Naive thymus-derived CD8-positive, alpha-beta T cell (primary cell): ENCODE measurements at regions not wholly inside any gene's neighbourhood (a gene's known extent, or its start where the extent isn't known, plus 50 kb on each side); places are given as distances from the start of the nearest gene placed in this dataset.

Experiments
- ATAC-seq, 2 donors: fragments of 150-1000 bp; cut with Tn5 transposase in 1 of 2; sonication (Bioruptor Pico), chemical (Tn5 transposase) in 1 of 2; 1 replicate in 1 of 2; 2 replicates in 1 of 2; pipeline ENCODE4 v1.10.0; 2021; ENCODE audit warnings: mild to moderate bottlenecking in 2 of 2, moderate library complexity in 2 of 2
- POLR2A ChIA-PET: fragments of 350-600 bp; sonication (Branson Sonifier 250); formaldehyde crosslinking; loops from one replicate; lab custom pipeline; 2021; ENCODE audit warnings: antibody characterized with exemption; lab: Charles Lee
- DNase-seq, 10 donors: peaks; one replicate each; pipeline versions ENCODE4 v3.0.0 to v3.0.0-alpha.2; 2020 to 2022
- H3K27ac Mint-ChIP-seq, 10 donors: one replicate each; pipeline ENCODE4 v1.8.0; 2020 to 2022; ENCODE audit warnings: mild to moderate bottlenecking in 10 of 10, mixed read lengths in 10 of 10, moderate library complexity in 4 of 10, inconsistent platforms in 1 of 10
- H3K27me3 Mint-ChIP-seq, 5 donors: one replicate each; pipeline ENCODE4 v1.8.0; 2021 to 2022; ENCODE audit warnings: mixed read lengths in 5 of 5
- H3K36me3 Mint-ChIP-seq, 3 donors: one replicate each; pipeline ENCODE4 v1.8.0; 2020 to 2022; ENCODE audit warnings: mixed read lengths in 3 of 3, mild to moderate bottlenecking in 2 of 3, inconsistent platforms in 1 of 3
- H3K4me1 Mint-ChIP-seq, 4 donors: one replicate each; pipeline ENCODE4 v1.8.0; 2021 to 2022; ENCODE audit warnings: mixed read lengths in 4 of 4
- H3K4me3 Mint-ChIP-seq, 10 donors: one replicate each; pipeline ENCODE4 v1.8.0; 2020 to 2022; ENCODE audit warnings: mild to moderate bottlenecking in 10 of 10, mixed read lengths in 10 of 10, moderate library complexity in 6 of 10, inconsistent platforms in 1 of 10
- H3K9me3 Mint-ChIP-seq, 9 donors: one replicate each; pipeline ENCODE4 v1.8.0; 2020 to 2022; ENCODE audit warnings: mixed read lengths in 9 of 9, mild to moderate bottlenecking in 3 of 9, inconsistent platforms in 1 of 9, moderate library complexity in 1 of 9

DNA sequence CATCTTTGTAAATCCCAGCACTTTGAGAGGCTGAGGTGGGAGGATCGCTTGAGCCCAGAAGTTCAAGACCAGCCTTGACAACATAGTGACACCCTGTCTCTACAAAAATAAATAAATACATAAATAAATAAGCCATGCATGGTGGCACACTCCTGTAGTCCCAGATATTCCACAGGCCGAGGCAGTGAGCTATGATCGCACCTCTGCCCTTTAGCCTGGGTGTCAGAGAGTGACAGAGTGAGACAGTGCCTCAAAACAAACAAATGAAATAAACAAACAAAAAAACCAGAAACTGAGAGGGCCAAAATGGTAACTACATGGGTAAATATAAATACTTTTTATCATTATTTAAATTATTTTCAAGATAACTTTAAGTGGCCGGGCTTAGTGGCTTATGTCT, 445.4 kb downstream of the ZIC1 start:
- Mint-ChIP-seq H3K27ac (no peak overlapping the region), H3K4me3 (no peak overlapping the region)

DNA sequence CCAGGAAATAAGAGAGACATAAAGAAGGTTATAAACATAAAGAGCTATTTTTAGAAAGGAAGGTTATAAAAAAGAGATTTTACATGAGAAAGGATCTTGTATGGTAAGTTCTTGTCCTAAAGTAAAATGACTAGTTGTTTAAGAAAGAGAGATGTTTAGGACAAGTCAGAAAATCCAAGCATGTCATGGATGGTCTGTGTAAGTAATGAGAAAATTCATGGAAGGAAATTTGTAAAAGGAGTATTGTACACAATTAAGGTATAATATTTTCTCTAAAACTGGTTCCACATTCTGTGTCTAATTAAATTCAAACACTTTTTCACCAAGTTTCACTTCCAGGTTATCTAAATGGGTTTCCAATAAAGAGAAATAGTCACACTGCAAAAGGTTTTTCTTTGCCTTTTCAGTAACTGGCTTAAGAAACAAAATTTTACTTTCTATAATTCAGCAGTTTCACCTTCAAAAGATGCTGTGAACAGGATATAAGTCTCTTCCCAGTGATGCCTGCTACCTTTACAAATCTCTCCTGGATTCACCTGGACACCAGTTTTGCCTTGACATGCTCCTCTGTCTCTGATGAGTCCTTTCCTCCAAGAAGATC, 455.7 kb downstream of the ZIC1 start:
- Mint-ChIP-seq H3K4me1 (no peaks in the 10 kb centered on the region), H3K4me3 (no peak overlapping the region), H3K9me3 (peaks cover 3 to 33% (median 11%) of the 10 kb centered on the region in 9 donors), H3K27me3 (no peaks in the 10 kb centered on the region), H3K36me3 (no peaks in the 10 kb centered on the region), H3K27ac (no peak overlapping the region)
- POLR2A ChIA-PET = no interaction called here
- DNase-seq (no peak), ATAC-seq (no peak)

More for the DNA sequence above, 445.4 kb downstream of the ZIC1 start:
- Mint-ChIP-seq H3K27me3 (no peaks in the 10 kb centered on the region), H3K9me3 (peaks cover 0 to 21% (median 7%) of the 10 kb centered on the region in 9 donors), H3K4me1 (no peaks in the 10 kb centered on the region), H3K36me3 (peaks cover 0 to 6% (median 0%) of the 10 kb centered on the region in 3 donors)
- ATAC-seq (no peak), DNase-seq (no peak)
- POLR2A ChIA-PET = no interaction called here

DNA sequence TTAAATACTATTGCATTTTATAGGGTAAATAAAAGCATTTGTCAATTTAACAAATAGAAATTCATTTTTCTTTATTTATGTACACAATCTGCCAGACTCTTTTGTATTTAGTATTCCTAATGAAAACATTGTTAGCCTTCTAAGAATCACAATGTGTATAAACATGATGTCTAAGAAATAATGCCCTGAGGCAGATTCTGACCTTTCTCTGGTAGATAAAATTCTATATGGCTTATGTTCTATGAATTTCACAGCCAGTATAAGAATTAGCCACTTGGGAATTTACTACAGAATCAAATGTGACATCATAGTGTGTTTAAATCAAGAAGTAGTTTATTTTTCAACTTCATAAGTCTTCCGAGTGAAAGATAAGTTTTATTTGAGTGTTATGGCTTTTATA, 457.4 kb downstream of the ZIC1 start:
- POLR2A ChIA-PET = no interaction called here

DNA sequence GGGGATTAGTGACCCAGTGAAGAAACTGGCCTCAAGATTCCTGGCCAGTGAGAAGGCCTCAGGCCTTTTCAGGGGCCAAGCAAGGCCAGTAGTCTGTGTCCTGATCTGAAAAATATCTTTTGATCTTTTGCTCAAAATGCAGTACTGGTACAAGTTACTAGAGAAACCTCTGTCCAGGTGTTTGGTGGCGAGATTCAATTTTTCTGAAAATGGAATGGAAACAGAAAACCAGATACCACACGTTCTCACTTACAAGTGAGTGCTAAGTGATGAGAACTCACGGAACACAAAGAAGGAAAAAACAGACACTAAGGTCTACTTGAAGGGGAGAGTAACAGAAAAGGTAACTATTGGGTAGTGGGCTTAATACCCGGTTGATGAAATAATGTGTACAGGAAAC, 463.4 kb downstream of the ZIC1 start:
- H3K4me1 Mint-ChIP-seq = no peaks in the 10 kb centered on the region
- H3K4me3 Mint-ChIP-seq = no peak overlapping the region
- peaks cover 0 to 28% (median 2%) of the 10 kb centered on the region in 9 donors for H3K9me3 Mint-ChIP-seq
- peaks cover 0 to 4% (median 0%) of the 10 kb centered on the region in 3 donors for H3K36me3 Mint-ChIP-seq
- H3K27me3 Mint-ChIP-seq = no peaks in the 10 kb centered on the region
- POLR2A ChIA-PET = no interaction called here
- no peak for ATAC-seq
- DNase-seq = no peak
- no peak overlapping the region for H3K27ac Mint-ChIP-seq

More for the DNA sequence above, 457.4 kb downstream of the ZIC1 start:
- Mint-ChIP-seq H3K9me3 (peaks cover 3 to 32% (median 10%) of the 10 kb centered on the region in 9 donors), H3K27ac (no peak overlapping the region), H3K4me3 (no peak overlapping the region), H3K27me3 (no peaks in the 10 kb centered on the region), H3K36me3 (no peaks in the 10 kb centered on the region), H3K4me1 (no peaks in the 10 kb centered on the region)
- DNase-seq = no peak
- ATAC-seq = no peak

DNA sequence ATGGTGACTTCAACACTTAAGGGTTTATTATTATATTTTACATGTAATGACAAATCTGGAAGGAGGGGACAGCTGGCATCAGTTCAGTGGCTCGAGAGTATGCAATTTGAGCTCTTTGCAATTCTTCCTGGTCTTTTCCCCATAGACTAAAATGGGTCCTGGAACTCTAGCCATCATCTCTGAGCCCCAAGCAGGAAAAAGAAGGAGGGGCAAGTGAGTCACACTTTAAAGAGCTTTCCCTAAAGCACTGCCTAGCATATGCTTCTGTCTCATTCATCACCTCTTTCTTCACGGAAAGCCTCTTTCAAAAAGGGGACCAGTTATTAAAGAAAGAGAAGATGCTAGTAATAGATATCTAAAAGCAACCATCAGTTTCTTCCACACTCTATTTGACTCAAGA, 466.3 kb downstream of the ZIC1 start:
- H3K4me1 Mint-ChIP-seq = no peaks in the 10 kb centered on the region
- no peak for ATAC-seq
- DNase-seq = no peak
- H3K27ac Mint-ChIP-seq = no peak overlapping the region
- no peaks in the 10 kb centered on the region for H3K27me3 Mint-ChIP-seq
- POLR2A ChIA-PET = no interaction called here
- H3K36me3 Mint-ChIP-seq = peaks cover 0 to 4% (median 0%) of the 10 kb centered on the region in 3 donors
- no peak overlapping the region for H3K4me3 Mint-ChIP-seq
- peaks cover 0 to 21% (median 9%) of the 10 kb centered on the region in 9 donors for H3K9me3 Mint-ChIP-seq

DNA sequence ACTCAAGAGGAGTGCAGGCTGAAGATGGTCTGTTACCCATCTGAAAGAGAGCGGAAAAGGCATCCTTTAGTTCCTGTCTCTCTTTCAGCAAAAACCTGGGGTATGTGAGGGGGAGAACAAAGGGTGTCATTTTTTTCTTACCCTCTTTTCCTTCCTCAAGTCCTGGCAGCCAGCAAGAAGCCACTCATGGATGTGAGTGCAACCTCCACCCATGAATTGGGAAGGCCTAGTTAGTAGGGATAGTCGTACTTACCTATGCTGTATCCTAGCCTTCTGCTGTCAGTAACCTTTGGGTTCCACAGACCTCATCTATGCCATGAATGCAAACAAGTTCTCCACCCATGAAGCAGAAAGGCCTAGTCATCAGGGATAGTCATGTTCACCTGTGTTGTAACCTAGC, 472.8 kb downstream of the ZIC1 start:
- Mint-ChIP-seq H3K9me3 (peaks cover 0 to 46% (median 18%) of the 10 kb centered on the region in 9 donors), H3K27me3 (no peaks in the 10 kb centered on the region), H3K4me3 (no peak overlapping the region), H3K36me3 (peaks cover 0 to 12% (median 0%) of the 10 kb centered on the region in 3 donors), H3K4me1 (no peaks in the 10 kb centered on the region), H3K27ac (no peak overlapping the region)
- no peak for DNase-seq
- POLR2A ChIA-PET = no interaction called here
- ATAC-seq = no peak

DNA sequence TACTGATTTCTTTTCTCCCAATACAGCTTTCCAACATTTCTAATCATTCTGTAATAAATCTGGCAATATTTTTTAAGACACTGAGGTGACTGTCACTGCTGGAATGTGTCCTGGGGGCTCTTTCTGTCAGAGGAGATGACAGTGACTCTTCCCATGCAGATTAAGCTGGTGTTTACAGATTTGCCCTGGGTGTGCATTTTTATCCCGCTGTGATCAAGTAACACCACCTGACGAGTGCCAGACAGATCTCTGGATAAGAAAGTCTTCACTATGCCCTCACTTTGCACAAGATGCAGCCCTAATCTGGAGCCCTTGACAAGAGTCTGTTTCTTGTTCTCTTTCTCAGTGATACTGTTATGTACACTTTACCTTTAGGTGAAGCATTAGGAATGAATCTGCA, 477.7 kb downstream of the ZIC1 start:
- peaks cover 0 to under 1% (median 0%) of the 10 kb centered on the region in 5 donors for H3K27me3 Mint-ChIP-seq
- H3K36me3 Mint-ChIP-seq = peaks cover 0 to 7% (median 0%) of the 10 kb centered on the region in 3 donors
- POLR2A ChIA-PET = no interaction called here
- H3K27ac Mint-ChIP-seq = no peak overlapping the region
- peaks cover under 1 to 30% (median 12%) of the 10 kb centered on the region in 9 donors for H3K9me3 Mint-ChIP-seq
- H3K4me1 Mint-ChIP-seq = no peaks in the 10 kb centered on the region
- no peak overlapping the region for H3K4me3 Mint-ChIP-seq
- no peak for ATAC-seq
- DNase-seq = no peak

DNA sequence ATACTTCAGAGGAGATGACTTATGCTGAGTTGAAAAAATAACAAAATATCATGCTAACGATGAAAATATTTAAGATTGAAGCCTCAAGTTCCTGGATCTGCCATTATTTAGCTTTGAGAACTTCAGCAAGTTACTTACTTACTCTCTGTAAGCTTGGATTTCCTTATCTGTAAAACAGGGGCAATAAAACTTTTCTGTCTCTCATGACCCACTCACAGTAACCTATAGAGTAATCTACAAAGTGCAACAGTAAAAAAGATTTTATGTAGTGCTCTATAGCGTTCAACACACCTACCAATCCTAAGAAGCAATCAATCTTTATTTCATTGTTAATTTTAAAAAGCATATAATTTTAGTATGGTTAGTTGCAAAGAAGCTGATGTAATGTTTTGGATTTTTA, 478.6 kb downstream of the ZIC1 start:
- no peak for DNase-seq
- ATAC-seq = no peak
- H3K4me3 Mint-ChIP-seq = no peak overlapping the region
- POLR2A ChIA-PET = no interaction called here
- H3K27ac Mint-ChIP-seq = no peak overlapping the region
- peaks cover 2 to 23% (median 10%) of the 10 kb centered on the region in 9 donors for H3K9me3 Mint-ChIP-seq
- H3K36me3 Mint-ChIP-seq = peaks cover 0 to 2% (median 0%) of the 10 kb centered on the region in 3 donors
- peaks cover 0 to 4% (median 0%) of the 10 kb centered on the region in 5 donors for H3K27me3 Mint-ChIP-seq
- no peaks in the 10 kb centered on the region for H3K4me1 Mint-ChIP-seq

DNA sequence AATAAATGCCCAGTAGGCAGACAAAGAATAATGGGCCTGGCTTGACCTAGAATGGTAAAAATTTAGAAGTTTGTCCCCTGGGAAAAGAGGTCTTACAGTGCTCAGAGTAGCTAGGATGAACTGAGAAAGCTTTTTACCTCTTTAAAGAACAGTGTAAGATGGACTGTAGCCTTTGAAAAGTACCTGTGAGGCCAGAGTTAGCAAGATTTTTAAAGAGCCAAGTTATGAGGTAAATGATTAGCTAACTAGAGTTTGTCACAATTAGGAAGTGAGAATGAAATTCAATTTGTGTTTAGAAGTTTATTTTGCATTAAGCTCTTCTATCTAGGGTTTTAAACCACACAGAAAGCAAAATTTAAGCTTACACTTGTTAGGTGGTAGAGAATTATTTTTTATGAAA, 480.9 kb downstream of the ZIC1 start:
- Mint-ChIP-seq H3K27me3 (peaks cover 0 to 4% (median 0%) of the 10 kb centered on the region in 5 donors), H3K27ac (no peak overlapping the region), H3K36me3 (no peaks in the 10 kb centered on the region), H3K9me3 (peaks cover under 1 to 17% (median 5%) of the 10 kb centered on the region in 9 donors), H3K4me1 (no peaks in the 10 kb centered on the region), H3K4me3 (no peak overlapping the region)
- POLR2A ChIA-PET = no interaction called here
- no peak for DNase-seq
- no peak for ATAC-seq

DNA sequence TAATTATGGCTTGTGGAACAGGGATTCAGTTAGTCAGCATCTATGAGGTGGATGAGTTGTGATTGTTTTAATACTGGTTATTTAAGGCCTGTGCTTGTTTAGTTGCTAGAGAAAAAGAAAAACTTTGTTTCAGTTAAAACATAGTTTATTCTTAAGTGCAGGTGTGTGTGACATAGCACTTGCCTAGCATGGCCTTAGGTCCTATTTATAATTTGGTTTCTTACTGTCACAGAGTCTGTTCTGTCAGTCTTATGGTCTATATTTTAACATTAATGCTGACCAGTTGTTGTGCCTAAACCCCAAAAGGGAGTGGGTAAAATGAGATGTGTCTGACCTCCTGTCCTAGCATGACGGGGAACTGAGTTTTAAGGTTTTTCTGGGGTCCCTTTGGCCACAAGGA, 486.3 kb downstream of the ZIC1 start:
- Mint-ChIP-seq H3K4me3 (no peak overlapping the region), H3K9me3 (peaks cover 0 to 11% (median 0%) of the 10 kb centered on the region in 9 donors), H3K36me3 (no peaks in the 10 kb centered on the region), H3K27me3 (peaks cover 0 to 4% (median 0%) of the 10 kb centered on the region in 5 donors), H3K27ac (no peak overlapping the region), H3K4me1 (no peaks in the 10 kb centered on the region)
- ATAC-seq (no peak), DNase-seq (no peak)
- POLR2A ChIA-PET = no interaction called here

DNA sequence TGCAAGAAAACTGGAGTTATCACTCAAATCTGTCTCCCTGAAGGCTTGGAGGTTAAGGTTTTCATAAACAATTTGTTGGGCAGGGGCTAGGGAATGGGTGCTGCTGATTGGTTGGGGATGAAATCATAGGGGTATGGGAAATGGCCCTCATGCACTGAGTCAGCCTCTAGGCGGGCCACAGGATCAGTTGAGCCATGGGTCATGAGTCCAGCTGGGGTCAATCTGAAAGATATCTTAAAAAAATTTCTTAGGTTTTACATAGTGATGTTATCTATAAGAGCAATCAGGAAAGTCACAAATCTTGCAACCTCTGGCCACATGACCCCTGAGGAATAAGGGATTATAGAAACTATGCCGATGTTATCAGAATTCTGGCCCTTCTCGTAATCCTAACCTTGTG, 491.7 kb downstream of the ZIC1 start:
- no peaks in the 10 kb centered on the region for H3K27me3 Mint-ChIP-seq
- no peak overlapping the region for H3K27ac Mint-ChIP-seq
- H3K36me3 Mint-ChIP-seq = no peaks in the 10 kb centered on the region
- no peak overlapping the region for H3K4me3 Mint-ChIP-seq
- DNase-seq = no peak
- POLR2A ChIA-PET = no interaction called here
- peaks cover 0 to 2% (median 0%) of the 10 kb centered on the region in 9 donors for H3K9me3 Mint-ChIP-seq
- no peaks in the 10 kb centered on the region for H3K4me1 Mint-ChIP-seq
- no peak for ATAC-seq

DNA sequence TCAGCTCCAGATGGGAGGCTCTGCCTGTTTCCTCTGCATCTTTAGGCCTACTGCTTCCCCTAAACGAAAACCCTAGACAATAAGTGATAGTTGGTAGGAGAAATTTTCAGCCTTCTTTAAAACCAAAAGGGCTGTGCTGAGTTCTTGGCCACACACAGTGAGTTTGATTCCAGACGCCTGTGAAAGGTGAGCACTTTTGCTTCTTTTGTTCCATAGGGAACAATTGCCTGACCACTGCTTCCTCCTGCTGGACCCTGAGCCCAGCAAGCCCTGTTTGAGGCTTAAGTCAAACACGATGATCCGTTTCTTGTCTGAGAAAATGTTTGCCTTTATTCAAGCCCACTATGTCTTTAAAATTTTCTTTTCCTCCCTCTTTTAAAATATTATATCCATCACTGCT, 493.9 kb downstream of the ZIC1 start:
- Mint-ChIP-seq H3K9me3 (peaks cover 0 to 5% (median 0%) of the 10 kb centered on the region in 9 donors), H3K4me3 (no peak overlapping the region), H3K36me3 (no peaks in the 10 kb centered on the region), H3K4me1 (no peaks in the 10 kb centered on the region), H3K27ac (no peak overlapping the region), H3K27me3 (peaks cover 0 to 1% (median 0%) of the 10 kb centered on the region in 5 donors)
- POLR2A ChIA-PET = no interaction called here
- ATAC-seq (no peak), DNase-seq (no peak)

DNA sequence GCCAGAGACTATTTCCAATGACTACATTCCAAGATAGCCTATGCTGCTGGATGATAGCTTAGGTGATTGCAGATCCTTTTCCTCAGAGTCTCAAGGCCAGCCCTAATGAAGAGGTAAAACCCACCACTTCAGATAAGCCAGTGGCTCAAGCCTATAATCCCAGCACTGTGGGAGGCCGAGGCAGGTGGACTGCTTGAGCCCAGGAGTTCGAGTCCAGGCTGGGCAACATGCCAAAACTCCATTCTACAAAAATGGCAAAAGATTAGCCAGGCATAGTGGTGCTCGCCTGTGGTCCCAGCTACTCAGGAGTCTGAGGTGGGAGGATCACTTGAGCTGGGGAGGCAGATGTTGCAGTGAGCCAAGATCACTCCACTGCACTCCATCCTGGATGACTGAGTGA, 495.3 kb downstream of the ZIC1 start:
- Mint-ChIP-seq H3K36me3 (no peaks in the 10 kb centered on the region), H3K4me1 (no peaks in the 10 kb centered on the region), H3K27me3 (peaks cover 0 to 1% (median 0%) of the 10 kb centered on the region in 5 donors), H3K4me3 (no peak overlapping the region), H3K9me3 (peaks cover 0 to 5% (median 0%) of the 10 kb centered on the region in 9 donors), H3K27ac (no peak overlapping the region)
- DNase-seq (no peak), ATAC-seq (no peak)
- POLR2A ChIA-PET = no interaction called here

DNA sequence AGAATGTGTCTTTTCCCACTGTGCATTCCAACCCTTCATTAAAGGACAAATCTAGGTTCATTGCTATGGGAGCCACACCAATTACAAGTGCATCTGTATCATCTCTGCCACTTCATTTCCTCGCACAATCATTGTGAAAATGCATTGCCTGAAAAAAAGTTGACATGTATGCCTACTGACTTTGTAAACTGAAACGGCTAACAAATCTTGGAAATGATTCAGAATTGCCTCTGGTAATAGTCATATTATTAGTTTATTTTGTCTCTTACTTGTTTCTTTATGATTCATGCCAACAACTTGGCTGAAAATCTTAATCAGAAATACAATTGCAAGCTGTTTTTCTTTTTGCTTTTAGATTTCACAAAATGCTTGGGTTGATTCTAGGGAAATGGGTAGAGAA, 497.1 kb downstream of the ZIC1 start:
- Mint-ChIP-seq H3K4me3 (no peak overlapping the region), H3K9me3 (peaks cover 0 to 5% (median 0%) of the 10 kb centered on the region in 9 donors), H3K36me3 (no peaks in the 10 kb centered on the region), H3K27ac (no peak overlapping the region), H3K27me3 (peaks cover 0 to 1% (median 0%) of the 10 kb centered on the region in 5 donors), H3K4me1 (no peaks in the 10 kb centered on the region)
- DNase-seq = no peak
- POLR2A ChIA-PET = no interaction called here
- no peak for ATAC-seq
